Trophoblast cell (in vitro differentiated cells and primary cell): ENCODE measurements at regions not wholly inside any gene's neighbourhood (a gene's known extent, or its start where the extent isn't known, plus 50 kb on each side); places are given as distances from the start of the nearest gene placed in this dataset.
A peak's percentile ranks its signal among the peaks of the same experiment; 100 is the strongest.

Source experiments
- DNase-seq, 2 donors: peaks; one replicate each; pipeline ENCODE4 v3.0.0-alpha.2; 2016
- H2AFZ ChIP-seq: 2 replicates; pipeline ENCODE4 v1.6.1; 2013; ENCODE audit warnings: low read length, moderate library complexity, mild to moderate bottlenecking; ENCODE audit not compliant: insufficient read depth, poor library complexity
- H2AK5ac ChIP-seq: 2 replicates; pipeline ENCODE4 v1.6.1; 2013; ENCODE audit warnings: mild to moderate bottlenecking, low read length
- H2BK120ac ChIP-seq: 2 replicates; pipeline ENCODE4 v1.6.1; 2013; ENCODE audit warnings: low read length, mild to moderate bottlenecking, moderate library complexity; ENCODE audit not compliant: insufficient read depth, poor library complexity
- H2BK12ac ChIP-seq: 2 replicates; pipeline ENCODE4 v1.6.1; 2013; ENCODE audit warnings: mild to moderate bottlenecking, low read length, moderate library complexity
- H2BK5ac ChIP-seq: 2 replicates; pipeline ENCODE4 v1.6.1; 2013; ENCODE audit warnings: low read length, low read depth, moderate library complexity, mild to moderate bottlenecking; ENCODE audit not compliant: poor library complexity
- H3K14ac ChIP-seq: 2 replicates; pipeline ENCODE4 v1.6.1; 2013; ENCODE audit warnings: mild to moderate bottlenecking, low read length
- H3K18ac ChIP-seq: 2 replicates; pipeline ENCODE4 v1.6.1; 2013; ENCODE audit warnings: mild to moderate bottlenecking, low read length
- H3K23ac ChIP-seq: 2 replicates; pipeline ENCODE4 v1.6.1; 2013; ENCODE audit warnings: low read length
- H3K27ac ChIP-seq: 2 replicates; pipeline ENCODE4 v1.5.1; 2013; ENCODE audit warnings: low read depth, mild to moderate bottlenecking, inconsistent platforms, low read length, moderate library complexity
- H3K27me3 ChIP-seq: 2 replicates; pipeline ENCODE4 v1.6.1; 2013; ENCODE audit warnings: inconsistent platforms, mild to moderate bottlenecking, low read length, moderate library complexity; ENCODE audit not compliant: insufficient read depth
- H3K36me3 ChIP-seq, 2 experiments: 1 replicate in 1 of 2; 2 replicates in 1 of 2; pipeline ENCODE4 v1.6.1; 2013; ENCODE audit warnings: low read length in 2 of 2, mild to moderate bottlenecking in 2 of 2, moderate library complexity in 1 of 2; ENCODE audit not compliant: insufficient read depth in 2 of 2, control insufficient read depth in 1 of 2
- H3K4ac ChIP-seq: 2 replicates; pipeline ENCODE4 v1.6.1; 2013; ENCODE audit warnings: low read depth, mild to moderate bottlenecking, low read length, moderate library complexity
- H3K4me1 ChIP-seq, 2 experiments: 1 replicate in 1 of 2; 2 replicates in 1 of 2; pipeline ENCODE4 v1.6.1; 2013; ENCODE audit warnings: low read length in 2 of 2, mild to moderate bottlenecking in 2 of 2, moderate library complexity in 1 of 2; ENCODE audit not compliant: insufficient read depth in 2 of 2, control insufficient read depth in 1 of 2
- H3K4me2 ChIP-seq: 2 replicates; pipeline ENCODE4 v1.6.1; 2013; ENCODE audit warnings: inconsistent platforms, mild to moderate bottlenecking, low read length, moderate library complexity
- H3K4me3 ChIP-seq: 2 replicates; pipeline ENCODE4 v1.5.1; 2013; ENCODE audit warnings: mild to moderate bottlenecking, low read depth, low read length, inconsistent platforms
- H3K79me1 ChIP-seq: one replicate; pipeline ENCODE4 v1.6.1; 2013; ENCODE audit warnings: low read length
- H3K79me2 ChIP-seq: 2 replicates; pipeline ENCODE4 v1.6.1; 2013; ENCODE audit warnings: low read length, mild to moderate bottlenecking; ENCODE audit not compliant: control insufficient read depth, insufficient read depth, poor library complexity
- H3K9ac ChIP-seq: 2 replicates; pipeline ENCODE4 v1.6.1; 2013; ENCODE audit warnings: mild to moderate bottlenecking, low read length
- H3K9me3 ChIP-seq: 2 replicates; pipeline ENCODE4 v1.6.1; 2013; ENCODE audit warnings: low read depth, mild to moderate bottlenecking, control low read depth, inconsistent platforms, low read length; ENCODE audit not compliant: insufficient read depth
- H4K12ac ChIP-seq: 2 replicates; pipeline ENCODE4 v1.6.1; 2013; ENCODE audit warnings: low read depth, mild to moderate bottlenecking, low read length, moderate library complexity
- H4K8ac ChIP-seq: 2 replicates; pipeline ENCODE4 v1.6.1; 2013; ENCODE audit warnings: low read depth, mild to moderate bottlenecking, low read length, moderate library complexity
- H4K91ac ChIP-seq: one replicate; pipeline ENCODE4 v1.6.1; 2013; ENCODE audit warnings: low read depth, mild to moderate bottlenecking, low read length, moderate library complexity
- WGBS: extraction: QIAGEN DNeasy Blood & Tissue Kit; methylation state at CpG from one replicate; pipeline ENCODE4 v1.1.7; 2013; ENCODE audit warnings: missing lambda C conversion rate; ENCODE audit not compliant: insufficient read length, insufficient coverage; ENCODE audit errors: extremely low coverage; 5-methylcytosine and 5-hydroxymethylcytosine counted together

- Histone ChIP-seq H3K9ac (no peak overlapping the region), H3K9me3 (no peaks in the 10 kb centered on the region), H3K18ac (no peak overlapping the region), H3K4ac (no peak overlapping the region), H3K27ac (no peak overlapping the region), H4K12ac (no peak overlapping the region), H3K79me2 (no peaks in the 10 kb centered on the region), H2AK5ac (no peak overlapping the region), H2AFZ (no peak overlapping the region), H3K23ac (no peak overlapping the region), H3K27me3 (no peaks in the 10 kb centered on the region), H4K91ac (no peak overlapping the region), H3K14ac (no peak overlapping the region), H3K4me1 (peaks cover 5 to 7% of the 10 kb centered on the region in 2 experiments), H3K36me3 (no peaks in the 10 kb centered on the region), H3K4me2 (no peak overlapping the region), H2BK12ac (no peak overlapping the region), H2BK5ac (no peak overlapping the region), H2BK120ac (no peak overlapping the region), H4K8ac (no peak overlapping the region), H3K4me3 (no peak overlapping the region), H3K79me1 (peaks cover 2% of the 10 kb centered on the region)
- WGBS: no CpG with 5 or more reads among the region's 2 CpGs
- peak in 1 of 2 donors; percentile 49 for DNase-seq
Measured at GRCh38 chr5:74943905-74944304, 77.7 kb upstream of the FAM169A start.

- no peak overlapping the region for H2BK5ac ChIP-seq
- no peak overlapping the region for H2AK5ac ChIP-seq
- H3K36me3 ChIP-seq: no peaks in the 10 kb centered on the region
- H3K79me2 ChIP-seq: no peaks in the 10 kb centered on the region
- peaks cover under 1% of the 10 kb centered on the region for H3K79me1 ChIP-seq
- no peak overlapping the region for H3K23ac ChIP-seq
- no peak overlapping the region for H4K8ac ChIP-seq
- H3K18ac ChIP-seq: no peak overlapping the region
- no peak overlapping the region for H2BK12ac ChIP-seq
- no peak overlapping the region for H3K4me2 ChIP-seq
- H3K9ac ChIP-seq: no peak overlapping the region
- H4K12ac ChIP-seq: no peak overlapping the region
- no peak overlapping the region for H3K27ac ChIP-seq
- H2BK120ac ChIP-seq: no peak overlapping the region
- no CpG with 5 or more reads among the region's 10 CpGs for WGBS
- H3K4me3 ChIP-seq: no peak overlapping the region
- no peak for DNase-seq
- H3K4ac ChIP-seq: no peak overlapping the region
- no peak overlapping the region for H4K91ac ChIP-seq
- no peaks in the 10 kb centered on the region for H3K27me3 ChIP-seq
- H3K9me3 ChIP-seq: no peaks in the 10 kb centered on the region
- H3K14ac ChIP-seq: no peak overlapping the region
- H2AFZ ChIP-seq: no peak overlapping the region
- peaks cover 0 to under 1% of the 10 kb centered on the region in 2 experiments for H3K4me1 ChIP-seq
Measured at GRCh38 chr5:74942622-74943286, 76.6 kb upstream of the FAM169A start.

DNA sequence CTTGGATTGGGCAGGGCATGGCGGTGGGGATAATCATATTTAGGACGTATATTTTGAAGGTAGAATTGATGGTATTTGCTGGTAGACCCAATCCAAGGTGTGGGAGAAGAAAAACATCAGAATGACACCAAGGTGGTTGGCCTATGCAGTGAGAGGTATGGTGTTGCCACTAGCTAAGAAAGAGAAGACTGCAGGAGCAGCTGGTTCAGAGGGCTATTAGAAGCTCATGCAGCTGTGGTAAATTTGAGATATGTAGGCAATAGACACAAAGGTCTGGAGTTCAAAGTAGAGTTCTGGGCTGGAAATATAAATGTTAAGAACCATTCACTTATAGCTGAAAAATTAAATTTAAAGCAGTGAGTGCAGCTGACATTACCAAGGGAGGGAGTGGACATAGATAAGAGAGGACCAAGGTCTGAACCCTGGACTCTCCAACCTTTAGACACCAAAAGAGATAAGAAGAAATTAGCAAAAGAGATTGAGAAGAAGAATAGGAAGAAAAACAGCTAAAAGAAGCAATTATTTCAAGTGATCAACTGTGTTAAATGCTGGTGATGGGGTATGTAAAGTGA lies 74.7 kb upstream of the FAM169A start:
- H3K9ac ChIP-seq: no peak overlapping the region
- H3K18ac ChIP-seq: no peak overlapping the region
- H2AFZ ChIP-seq: no peak overlapping the region
- no peak overlapping the region for H3K27ac ChIP-seq
- no peak overlapping the region for H4K12ac ChIP-seq
- no peaks in the 10 kb centered on the region for H3K27me3 ChIP-seq
- no CpG with 5 or more reads among the region's 2 CpGs for WGBS
- no peaks in the 10 kb centered on the region for H3K4me1 ChIP-seq
- no peaks in the 10 kb centered on the region for H3K36me3 ChIP-seq
- H2BK12ac ChIP-seq: no peak overlapping the region
- no peak overlapping the region for H3K4me3 ChIP-seq
- no peak overlapping the region for H2BK120ac ChIP-seq
- no peak overlapping the region for H3K4me2 ChIP-seq
- DNase-seq: no peak
- no peaks in the 10 kb centered on the region for H3K79me1 ChIP-seq
- no peaks in the 10 kb centered on the region for H3K79me2 ChIP-seq
- H4K8ac ChIP-seq: no peak overlapping the region
- H3K23ac ChIP-seq: no peak overlapping the region
- no peak overlapping the region for H2AK5ac ChIP-seq
- no peak overlapping the region for H3K14ac ChIP-seq
- no peaks in the 10 kb centered on the region for H3K9me3 ChIP-seq
- no peak overlapping the region for H4K91ac ChIP-seq
- no peak overlapping the region for H2BK5ac ChIP-seq
- H3K4ac ChIP-seq: no peak overlapping the region

DNA sequence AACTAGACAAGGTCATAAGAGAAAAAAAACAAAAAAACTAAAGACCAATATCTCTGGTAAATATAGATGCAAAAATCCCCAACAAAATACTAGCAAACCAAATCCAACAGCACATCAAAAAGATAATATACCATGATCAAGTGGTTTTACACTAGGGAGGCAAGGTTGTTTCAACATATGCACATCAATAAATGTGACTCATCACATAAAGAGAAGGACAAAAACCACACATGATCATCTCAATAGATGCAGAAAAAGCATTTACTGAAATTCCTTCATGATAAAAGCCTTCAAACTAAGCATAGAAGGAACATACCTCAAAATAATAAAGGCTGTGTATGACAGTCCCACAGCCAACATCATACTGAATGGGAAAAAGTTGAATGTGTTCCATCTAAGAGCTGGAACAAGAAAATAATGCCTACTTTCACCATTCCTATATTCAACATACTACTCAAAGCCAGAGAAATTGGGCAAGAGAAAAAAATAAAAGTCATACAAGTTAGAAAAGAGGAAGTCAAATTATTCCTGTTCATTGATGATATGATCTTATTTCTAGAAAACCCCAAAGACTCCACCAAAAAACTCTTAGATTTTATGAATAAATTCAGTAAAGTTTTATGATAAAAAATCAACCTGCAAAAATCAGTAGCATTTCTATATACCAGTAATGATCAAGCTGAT lies 72.2 kb upstream of the FAM169A start:
- no peak for DNase-seq
- Histone ChIP-seq H4K12ac (no peak overlapping the region), H3K79me1 (no peaks in the 10 kb centered on the region), H2BK5ac (no peak overlapping the region), H3K23ac (no peak overlapping the region), H3K9ac (no peak overlapping the region), H3K4me3 (no peak overlapping the region), H2BK120ac (no peak overlapping the region), H3K27ac (no peak overlapping the region), H4K91ac (no peak overlapping the region), H3K4ac (no peak overlapping the region), H3K27me3 (no peaks in the 10 kb centered on the region), H2BK12ac (no peak overlapping the region), H3K18ac (no peak overlapping the region), H2AK5ac (no peak overlapping the region), H3K4me1 (no peaks in the 10 kb centered on the region), H3K36me3 (no peaks in the 10 kb centered on the region), H3K9me3 (no peaks in the 10 kb centered on the region), H2AFZ (no peak overlapping the region), H3K4me2 (no peak overlapping the region), H3K14ac (no peak overlapping the region), H4K8ac (no peak overlapping the region), H3K79me2 (no peaks in the 10 kb centered on the region)
